ENCODE measurements at regions not wholly inside any gene's neighbourhood (a gene's known extent, or its start where the extent isn't known, plus 50 kb on each side); places are given as distances from the start of the nearest gene placed in this dataset.
"Not testable (repeated sequence)": the region's sequence is repeated elsewhere in the genome, so short reads cannot be mapped to it uniquely, and the experiment has no call there.

- TF ChIP-seq CTCF (conservative IDR thresholded peaks at IDR 0.05; ENCODE audit: low read length) (no peak), EZH2phosphoT487 (IDR thresholded peaks at IDR 0.05; ENCODE audit: borderline replicate concordance, low read depth, low read length) (no peak)
- DNase-seq (ENCODE audit: low spot score) = no peak
- H3K4me2 ChIP-seq (ENCODE audit: low read length) = no peak overlapping the region
- no peaks in the 10 kb centered on the region for H3K79me2 ChIP-seq (ENCODE audit: insufficient read depth, low read depth, low read length)
- POLR2A ChIA-PET = interaction anchor here (2.6 kb wide), 1 partner anchor 8 kb away, joined by 5 read pairs; no protein-coding TSS in a partner anchor
- no peak overlapping the region for H3K27ac ChIP-seq (ENCODE audit: low read depth, low read length, poor library complexity, severe bottlenecking)
- no peaks in the 10 kb centered on the region for H4K20me1 ChIP-seq (ENCODE audit: insufficient read depth, low read length)
- CTCF ChIA-PET (ENCODE audit: unreplicated experiment) = no interaction called here
- intact Hi-C loops (cut with micrococcal nuclease; ENCODE audit: unreplicated experiment) = no loop called here
- BruUV-seq (replicated peaks) = no TSS peak
- H3K4me1 ChIP-seq (ENCODE audit: insufficient read depth, low read length, poor library complexity, severe bottlenecking) = no peaks in the 10 kb centered on the region
- H3K9me2 ChIP-seq (ENCODE audit: insufficient read depth, low read length) = no peaks in the 10 kb centered on the region
- H2AFZ ChIP-seq (ENCODE audit: low read length) = no peak overlapping the region
- H3K36me3 ChIP-seq (ENCODE audit: insufficient read depth, low read length) = no peaks in the 10 kb centered on the region
- H3K9me3 ChIP-seq (ENCODE audit: low read length) = no peaks in the 10 kb centered on the region
- no peak overlapping the region for H3K4me3 ChIP-seq (ENCODE audit: low read depth, low read length, poor library complexity, severe bottlenecking)
These were observed 243.9 kb upstream of the SLC30A5 start for GRCh38 chr5:68849906-68850305.

- Histone ChIP-seq H2AFZ (ENCODE audit: low read length) (no peak overlapping the region), H3K4me2 (ENCODE audit: low read length) (no peak overlapping the region), H3K4me3 (ENCODE audit: low read depth, low read length, poor library complexity, severe bottlenecking) (no peak overlapping the region), H3K9me3 (ENCODE audit: low read length) (no peaks in the 10 kb centered on the region), H3K4me1 (ENCODE audit: insufficient read depth, low read length, poor library complexity, severe bottlenecking) (no peaks in the 10 kb centered on the region), H3K79me2 (ENCODE audit: insufficient read depth, low read depth, low read length) (no peaks in the 10 kb centered on the region), H3K9me2 (ENCODE audit: insufficient read depth, low read length) (no peaks in the 10 kb centered on the region), H3K27ac (ENCODE audit: low read depth, low read length, poor library complexity, severe bottlenecking) (no peak overlapping the region), H4K20me1 (ENCODE audit: insufficient read depth, low read length) (no peaks in the 10 kb centered on the region), H3K36me3 (ENCODE audit: insufficient read depth, low read length) (no peaks in the 10 kb centered on the region)
- no peak for TF ChIP-seq CTCF (conservative IDR thresholded peaks at IDR 0.05; ENCODE audit: low read length)
- TF ChIP-seq EZH2phosphoT487 (IDR thresholded peaks at IDR 0.05; ENCODE audit: borderline replicate concordance, low read depth, low read length) = no peak
- ChIA-PET POLR2A (no interaction called here), CTCF (ENCODE audit: unreplicated experiment) (no interaction called here)
- no peak for DNase-seq (ENCODE audit: low spot score)
- intact Hi-C loops (cut with micrococcal nuclease; ENCODE audit: unreplicated experiment) = no loop called here
- no TSS peak for BruUV-seq (replicated peaks)
These were observed 232.7 kb upstream of the SLC30A5 start for GRCh38 chr5:68861099-68861498.

GRCh38 chr5:68862560-68862959 lies 231.3 kb upstream of the SLC30A5 start:
- Histone ChIP-seq H2AFZ (ENCODE audit: low read length) (no peak overlapping the region), H3K4me3 (ENCODE audit: low read depth, low read length, poor library complexity, severe bottlenecking) (no peak overlapping the region), H3K4me1 (ENCODE audit: insufficient read depth, low read length, poor library complexity, severe bottlenecking) (no peaks in the 10 kb centered on the region), H3K9me2 (ENCODE audit: insufficient read depth, low read length) (no peaks in the 10 kb centered on the region), H3K79me2 (ENCODE audit: insufficient read depth, low read depth, low read length) (no peaks in the 10 kb centered on the region), H3K36me3 (ENCODE audit: insufficient read depth, low read length) (no peaks in the 10 kb centered on the region), H3K9me3 (ENCODE audit: low read length) (no peaks in the 10 kb centered on the region), H3K27ac (ENCODE audit: low read depth, low read length, poor library complexity, severe bottlenecking) (no peak overlapping the region), H3K4me2 (ENCODE audit: low read length) (no peak overlapping the region), H4K20me1 (ENCODE audit: insufficient read depth, low read length) (no peaks in the 10 kb centered on the region)
- no peak for DNase-seq (ENCODE audit: low spot score)
- no TSS peak for BruUV-seq (replicated peaks)
- TF ChIP-seq CTCF (conservative IDR thresholded peaks at IDR 0.05; ENCODE audit: low read length) (no peak), EZH2phosphoT487 (IDR thresholded peaks at IDR 0.05; ENCODE audit: borderline replicate concordance, low read depth, low read length) (no peak)
- intact Hi-C loops (cut with micrococcal nuclease; ENCODE audit: unreplicated experiment) = no loop called here
- ChIA-PET CTCF (ENCODE audit: unreplicated experiment) (no interaction called here), POLR2A (interaction anchor here (0.7 kb wide), 1 partner anchor 626 kb away, joined by 3 read pairs; no protein-coding TSS in a partner anchor)

GRCh38 chr5:68865192-68865591 lies 228.6 kb upstream of the SLC30A5 start:
- intact Hi-C loops (cut with micrococcal nuclease; ENCODE audit: unreplicated experiment); POLR2A ChIA-PET; H3K4me1 ChIP-seq (ENCODE audit: insufficient read depth, low read length, poor library complexity, severe bottlenecking); CTCF ChIA-PET (ENCODE audit: unreplicated experiment); H3K79me2 ChIP-seq (ENCODE audit: insufficient read depth, low read depth, low read length); H3K4me2 ChIP-seq (ENCODE audit: low read length); H3K36me3 ChIP-seq (ENCODE audit: insufficient read depth, low read length); H3K27ac ChIP-seq (ENCODE audit: low read depth, low read length, poor library complexity, severe bottlenecking); DNase-seq (ENCODE audit: low spot score); BruUV-seq (replicated peaks); H2AFZ ChIP-seq (ENCODE audit: low read length); H3K4me3 ChIP-seq (ENCODE audit: low read depth, low read length, poor library complexity, severe bottlenecking); H3K9me3 ChIP-seq (ENCODE audit: low read length); H3K9me2 ChIP-seq (ENCODE audit: insufficient read depth, low read length); H4K20me1 ChIP-seq (ENCODE audit: insufficient read depth, low read length): not testable (repeated sequence)
